H1 (cell line): ENCODE measurements at regions not wholly inside any gene's neighbourhood (a gene's known extent, or its start where the extent isn't known, plus 50 kb on each side); places are given as distances from the start of the nearest gene placed in this dataset.
"Not testable (repeated sequence)": the region's sequence is repeated elsewhere in the genome, so short reads cannot be mapped to it uniquely, and the experiment has no call there.

Experiments used
- CTCF ChIA-PET: fragments of 300-600 bp; sonication (Branson Sonifier 250); formaldehyde crosslinking; loops from one replicate; lab custom pipeline; 2021; ENCODE audit not compliant: partially characterized antibody; lab: Charles Lee
- POLR2A ChIA-PET: fragments of 300-600 bp; sonication (Branson Sonifier 250); formaldehyde crosslinking; loops from one replicate; lab custom pipeline; 2021; ENCODE audit warnings: inconsistent platforms; ENCODE audit not compliant: partially characterized antibody; lab: Charles Lee
- DNase-seq, 2 experiments: peaks; one replicate each; pipeline versions ENCODE4 v3.0.0 to v3.0.0-alpha.2; 2010 to 2022; ENCODE audit warnings: low spot score in 2 of 2, low read depth in 1 of 2, mixed read lengths in 1 of 2
- FAIRE-seq: peaks from 2 replicates; lab custom pipeline; 2011; peaks lifted over from hg19 to GRCh38; lab: Jason Lieb, UNC
- H2AFZ ChIP-seq: 2 replicates; pipeline ENCODE4 v1.8.1; 2012; ENCODE audit warnings: low read length, inconsistent platforms
- H2AK5ac ChIP-seq: 2 replicates; pipeline ENCODE4 v1.6.1; 2013; ENCODE audit warnings: low read depth, low read length
- H2BK120ac ChIP-seq: replicated peaks from 2 replicates; pipeline ENCODE3; 2013; ENCODE audit warnings: low read depth, low read length, inconsistent platforms
- H2BK12ac ChIP-seq: 2 replicates; pipeline ENCODE4 v1.6.1; 2013; ENCODE audit warnings: low read depth, low read length
- H2BK15ac ChIP-seq: 2 replicates; pipeline ENCODE4 v1.6.1; 2013; ENCODE audit warnings: low read length
- H2BK20ac ChIP-seq: 2 replicates; pipeline ENCODE4 v1.6.1; 2013; ENCODE audit warnings: low read length
- H2BK5ac ChIP-seq: 2 replicates; pipeline ENCODE4 v1.6.1; 2013; ENCODE audit warnings: low read depth, low read length
- H3K14ac ChIP-seq: 2 replicates; pipeline ENCODE4 v1.6.1; 2013; ENCODE audit warnings: inconsistent platforms; ENCODE audit not compliant: insufficient read length
- H3K18ac ChIP-seq: 2 replicates; pipeline ENCODE4 v1.6.1; 2013; ENCODE audit warnings: low read length; ENCODE audit errors: extremely low read depth
- H3K23ac ChIP-seq: 2 replicates; pipeline ENCODE4 v1.6.1; 2013; ENCODE audit warnings: inconsistent platforms; ENCODE audit not compliant: insufficient read length
- H3K23me2 ChIP-seq: 2 replicates; pipeline ENCODE4 v1.6.1; 2013; ENCODE audit warnings: low read depth, low read length
- H3K27ac ChIP-seq: 2 replicates; pipeline ENCODE4 v1.6.1; 2011; ENCODE audit warnings: low read depth, low read length, inconsistent platforms
- H3K27me3 ChIP-seq, 4 experiments: replicated peaks in 1 of 4; 1 replicate in 1 of 4; 2 replicates in 3 of 4; pipeline versions ENCODE4 v1.6.1 to v1.8.1; 2011 to 2013; ENCODE audit warnings: low read length in 3 of 4, mild to moderate bottlenecking in 3 of 4, inconsistent platforms in 2 of 4, mixed read lengths in 2 of 4, moderate library complexity in 1 of 4; ENCODE audit not compliant: control insufficient read depth in 3 of 4, insufficient read depth in 3 of 4; ENCODE audit errors: extremely low read depth in 1 of 4
- H3K36me3 ChIP-seq, 4 experiments: 2 replicates each; pipeline versions ENCODE4 v1.6.1 to v1.8.1; 2011 to 2013; ENCODE audit warnings: mild to moderate bottlenecking in 4 of 4, low read length in 3 of 4, moderate library complexity in 2 of 4, control low read depth in 1 of 4, inconsistent platforms in 1 of 4; ENCODE audit not compliant: insufficient read depth in 4 of 4, control insufficient read depth in 2 of 4
- H3K4ac ChIP-seq: replicated peaks from 2 replicates; pipeline ENCODE3; 2013; ENCODE audit warnings: low read length, low read depth, mixed read lengths, inconsistent platforms; ENCODE audit not compliant: insufficient read length
- H3K4me1 ChIP-seq, 4 experiments: replicated peaks in 1 of 4; 1 replicate in 1 of 4; 2 replicates in 3 of 4; pipeline versions ENCODE4 v1.6.1 to v1.8.1; 2011 to 2013; ENCODE audit warnings: low read length in 3 of 4, inconsistent platforms in 2 of 4, mixed read lengths in 1 of 4; ENCODE audit not compliant: insufficient read depth in 4 of 4, control insufficient read depth in 3 of 4
- H3K4me2 ChIP-seq, 2 experiments: 2 replicates each; pipeline versions ENCODE4 v1.6.1 to v1.8.1; 2011 to 2013; ENCODE audit warnings: low read depth in 2 of 2, low read length in 2 of 2, control low read depth in 1 of 2, inconsistent platforms in 1 of 2, mild to moderate bottlenecking in 1 of 2; ENCODE audit not compliant: insufficient read depth in 1 of 2
- H3K4me3 ChIP-seq, 4 experiments: fragments of 200-600, 300-600 bp in 1 of 4; sonication (generic), shearing (Covaris generic), sonication (Bioruptor Twin) in 1 of 4; 2 replicates each; pipeline versions ENCODE4 v1.5.1 to v1.8.1; 2011 to 2016; ENCODE audit warnings: low read length in 4 of 4, low read depth in 3 of 4, control low read depth in 2 of 4, inconsistent platforms in 2 of 4, mild to moderate bottlenecking in 2 of 4, mixed read lengths in 1 of 4, moderate library complexity in 1 of 4; ENCODE audit not compliant: insufficient read depth in 2 of 4; ENCODE audit errors: extremely low read depth in 1 of 4
- H3K56ac ChIP-seq: replicated peaks from 2 replicates; pipeline ENCODE3; 2013; ENCODE audit warnings: low read depth, mild to moderate bottlenecking, mixed read lengths, low read length, inconsistent platforms; ENCODE audit not compliant: insufficient read length
- H3K79me1 ChIP-seq: 2 replicates; pipeline ENCODE4 v1.6.1; 2013; ENCODE audit warnings: low read depth, low read length, control low read depth
- H3K79me2 ChIP-seq, 2 experiments: 2 replicates each; pipeline versions ENCODE4 v1.6.1 to v1.8.1; 2012 to 2013; ENCODE audit warnings: low read length in 2 of 2, mild to moderate bottlenecking in 2 of 2, inconsistent platforms in 1 of 2; ENCODE audit not compliant: insufficient read depth in 2 of 2, control insufficient read depth in 1 of 2
- H3K9ac ChIP-seq, 4 experiments: replicated peaks in 1 of 4; 1 replicate in 1 of 4; 2 replicates in 3 of 4; pipeline versions ENCODE4 v1.6.1 to v1.8.1; 2011 to 2013; ENCODE audit warnings: low read depth in 3 of 4, low read length in 3 of 4, control low read depth in 2 of 4, mild to moderate bottlenecking in 2 of 4, moderate library complexity in 2 of 4, inconsistent platforms in 1 of 4; ENCODE audit errors: extremely low read depth in 1 of 4
- H3K9me3 ChIP-seq, 2 experiments: 2 replicates each; pipeline versions ENCODE4 v1.6.1 to v1.8.1; 2012 to 2013; ENCODE audit warnings: mild to moderate bottlenecking in 2 of 2, moderate library complexity in 2 of 2, control low read depth in 1 of 2, inconsistent platforms in 1 of 2, low read depth in 1 of 2, low read length in 1 of 2, mixed read lengths in 1 of 2; ENCODE audit not compliant: insufficient read depth in 2 of 2
- H4K20me1 ChIP-seq, 2 experiments: replicated peaks in 1 of 2; 2 replicates each; pipeline versions ENCODE3 to v1.8.1; 2011 to 2013; ENCODE audit warnings: inconsistent platforms in 2 of 2, low read length in 2 of 2, mild to moderate bottlenecking in 1 of 2; ENCODE audit not compliant: insufficient read depth in 2 of 2, control insufficient read depth in 1 of 2
- H4K5ac ChIP-seq: 2 replicates; pipeline ENCODE4 v1.6.1; 2013; ENCODE audit warnings: low read length, low read depth, mixed read lengths, inconsistent platforms; ENCODE audit not compliant: insufficient read length
- H4K8ac ChIP-seq: 2 replicates; pipeline ENCODE4 v1.8.0; 2013; ENCODE audit warnings: mild to moderate bottlenecking, moderate library complexity, low read length, inconsistent platforms; ENCODE audit not compliant: insufficient read depth; ENCODE audit errors: extremely low read depth
- H4K91ac ChIP-seq: replicated peaks from 2 replicates; pipeline ENCODE3; 2013; ENCODE audit warnings: low read length, mixed read lengths, inconsistent platforms; ENCODE audit not compliant: insufficient read length
- WGBS, 2 experiments: shearing (Covaris generic) in 1 of 2; methylation state at CpG; one replicate each; pipeline versions ENCODE4 v1.1.6 to v1.1.7; 2013 to 2015; ENCODE audit warnings: low lambda C conversion rate in 2 of 2, mixed read lengths in 2 of 2, inconsistent platforms in 1 of 2, low coverage in 1 of 2, missing lambda C conversion rate in 1 of 2; ENCODE audit not compliant: insufficient replicate concordance in 2 of 2, insufficient coverage in 1 of 2, insufficient read length in 1 of 2; ENCODE audit errors: extremely low coverage in 1 of 2, missing lambda C conversion rate in 1 of 2; 5-methylcytosine and 5-hydroxymethylcytosine counted together

DNA sequence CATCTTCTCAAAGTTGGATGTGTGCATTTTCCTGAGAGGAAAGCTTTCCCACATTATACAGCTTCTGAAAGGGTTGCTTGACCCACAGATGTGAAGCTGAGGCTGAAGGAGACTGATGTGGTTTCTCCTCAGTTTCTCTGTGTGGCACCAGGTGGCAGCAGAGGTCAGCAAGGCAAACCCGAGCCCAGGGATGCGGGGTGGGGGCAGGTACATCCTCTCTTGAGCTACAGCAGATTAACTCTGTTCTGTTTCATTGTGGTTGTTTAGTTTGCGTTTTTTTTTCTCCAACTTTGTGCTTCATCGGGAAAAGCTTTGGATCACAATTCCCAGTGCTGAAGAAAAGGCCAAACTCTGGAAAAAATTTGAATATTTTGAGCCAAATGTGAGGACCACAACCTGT is 360.2 kb downstream of the OR4F29 start:
- H2AK5ac ChIP-seq, DNase-seq, H3K23me2 ChIP-seq, H3K23ac ChIP-seq, H2BK120ac ChIP-seq, H3K36me3 ChIP-seq, H3K9ac ChIP-seq, H3K9me3 ChIP-seq, H3K4ac ChIP-seq, H4K91ac ChIP-seq, H3K27ac ChIP-seq, CTCF ChIA-PET, H4K20me1 ChIP-seq, H2BK12ac ChIP-seq, FAIRE-seq, H4K5ac ChIP-seq, H4K8ac ChIP-seq, H3K27me3 ChIP-seq, POLR2A ChIA-PET, H3K56ac ChIP-seq, H3K18ac ChIP-seq, H3K14ac ChIP-seq, H2AFZ ChIP-seq, H3K4me3 ChIP-seq, H2BK5ac ChIP-seq, H2BK15ac ChIP-seq, H3K4me2 ChIP-seq, H2BK20ac ChIP-seq, H3K4me1 ChIP-seq, H3K79me1 ChIP-seq, H3K79me2 ChIP-seq: not testable (repeated sequence)
- 0% methylated on average over 2 of the region's 4 CpGs; no CpG with 5 or more reads in 1 of the 2 experiments for WGBS, 2 experiments

DNA sequence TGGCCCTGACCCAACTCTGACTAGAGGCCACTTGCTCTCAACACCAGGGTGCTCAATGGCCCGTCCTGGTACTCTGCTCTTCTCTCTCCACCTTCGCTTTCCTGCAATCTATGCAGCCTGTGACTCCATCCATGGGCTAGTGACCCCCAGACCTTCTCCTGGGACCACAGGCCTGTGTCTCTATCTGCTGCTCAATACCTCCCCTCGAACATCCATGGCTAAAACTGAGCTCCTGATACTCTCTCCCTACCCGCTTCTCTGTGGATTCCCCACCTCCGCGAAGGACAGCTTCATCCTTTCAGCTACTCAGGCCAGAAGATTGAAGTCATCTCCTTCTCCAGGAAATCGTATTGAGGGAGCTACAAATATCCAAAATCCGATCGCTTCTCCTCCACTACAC is 363.4 kb downstream of the OR4F29 start:
- H2BK15ac ChIP-seq, H2AK5ac ChIP-seq, H3K9me3 ChIP-seq, H3K27me3 ChIP-seq, H3K56ac ChIP-seq, H3K4me2 ChIP-seq, H3K79me1 ChIP-seq, H2BK120ac ChIP-seq, H3K14ac ChIP-seq, H3K23ac ChIP-seq, H3K23me2 ChIP-seq, H3K18ac ChIP-seq, H3K27ac ChIP-seq, H3K4me1 ChIP-seq, H2BK5ac ChIP-seq, H3K79me2 ChIP-seq, H3K36me3 ChIP-seq, H4K5ac ChIP-seq, H2AFZ ChIP-seq, H2BK12ac ChIP-seq, CTCF ChIA-PET, DNase-seq, H3K4ac ChIP-seq, H4K91ac ChIP-seq, POLR2A ChIA-PET, FAIRE-seq, H4K8ac ChIP-seq, H2BK20ac ChIP-seq, H3K4me3 ChIP-seq, H3K9ac ChIP-seq, H4K20me1 ChIP-seq: not testable (repeated sequence)
- WGBS, 2 experiments = 80% methylated on average over 1 of the region's 9 CpGs; no CpG with 5 or more reads in 1 of the 2 experiments
